Inflammatory macrophage (primary cell): ENCODE measurements at regions not wholly inside any gene's neighbourhood (a gene's known extent, or its start where the extent isn't known, plus 50 kb on each side); places are given as distances from the start of the nearest gene placed in this dataset.

Experiments
- DNase-seq, 2 donors: peaks; one replicate each; pipeline ENCODE4 v3.0.0-alpha.2; 2020 to 2022

DNA sequence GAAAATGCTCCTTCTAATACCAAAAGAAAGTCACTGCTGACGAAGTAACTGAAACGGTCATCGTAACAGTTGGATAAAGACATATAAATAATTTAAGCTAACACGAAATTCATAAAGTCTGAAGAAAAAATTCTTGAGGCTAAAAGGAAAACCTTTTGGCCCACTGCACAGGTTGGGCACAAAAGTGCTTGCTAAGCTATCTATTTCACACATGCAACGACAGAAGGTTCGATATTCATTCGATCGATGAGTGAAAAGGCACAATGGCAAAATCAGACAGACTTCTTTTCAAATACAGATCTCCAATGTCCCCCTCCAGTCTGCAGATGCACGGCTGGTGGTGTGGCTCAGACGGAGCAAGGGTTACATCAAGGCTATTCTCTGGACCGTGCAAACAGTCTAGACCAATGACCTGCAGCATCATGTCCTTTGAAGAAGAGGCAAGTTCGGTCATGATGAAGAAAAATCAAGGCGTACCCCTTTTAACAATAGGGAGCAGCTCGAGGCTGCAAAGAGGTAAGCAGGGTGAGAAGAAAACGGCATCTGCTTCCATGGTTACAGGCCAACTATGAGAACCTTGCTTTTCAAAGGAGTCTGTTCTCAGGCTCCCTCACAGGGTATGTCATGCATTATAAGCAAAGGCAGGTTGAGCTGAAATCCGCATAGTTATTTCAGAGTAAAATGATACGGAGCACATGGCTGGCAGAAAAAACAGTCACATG is 579.6 kb downstream of the USP25 start:
- no peak for DNase-seq

DNA sequence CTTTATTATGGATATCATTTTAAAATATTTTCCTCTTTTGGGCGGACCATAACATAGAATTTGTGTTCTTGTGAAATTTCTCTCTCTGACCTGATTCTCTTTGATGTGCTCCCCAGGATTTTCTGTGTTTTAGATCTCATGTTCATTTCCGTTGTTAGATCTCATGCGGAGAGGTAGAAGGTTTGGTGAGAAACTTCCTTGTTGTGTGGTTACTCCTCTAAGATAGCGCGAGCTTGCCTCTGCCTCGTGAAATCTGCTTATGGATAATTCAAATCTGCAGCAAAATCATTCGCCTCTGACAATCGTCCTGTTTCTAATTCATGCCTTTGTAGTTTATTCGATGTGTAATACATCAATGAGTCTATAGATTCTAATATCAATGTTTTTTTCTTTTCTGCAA is 580.4 kb downstream of the USP25 start:
- DNase-seq, result no peak

DNA sequence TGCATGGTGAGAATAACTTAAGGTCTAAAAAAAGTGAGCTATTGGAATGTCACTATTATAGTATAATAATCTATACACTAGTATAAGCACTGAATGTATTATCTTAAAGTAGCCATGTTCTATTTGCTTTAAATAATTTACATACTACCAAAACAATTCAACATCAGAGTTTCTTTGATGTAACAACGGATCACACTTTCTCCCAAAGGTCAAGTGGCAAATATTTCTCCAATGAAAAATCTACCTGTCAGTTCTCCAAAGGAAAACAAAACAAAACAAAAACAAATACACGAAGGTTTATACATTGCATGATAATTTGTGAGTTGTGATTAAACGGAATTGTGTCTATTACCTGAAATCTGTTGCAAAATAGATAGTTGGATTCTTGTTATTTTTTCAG is 581.4 kb downstream of the USP25 start:
- DNase-seq, result no peak

DNA sequence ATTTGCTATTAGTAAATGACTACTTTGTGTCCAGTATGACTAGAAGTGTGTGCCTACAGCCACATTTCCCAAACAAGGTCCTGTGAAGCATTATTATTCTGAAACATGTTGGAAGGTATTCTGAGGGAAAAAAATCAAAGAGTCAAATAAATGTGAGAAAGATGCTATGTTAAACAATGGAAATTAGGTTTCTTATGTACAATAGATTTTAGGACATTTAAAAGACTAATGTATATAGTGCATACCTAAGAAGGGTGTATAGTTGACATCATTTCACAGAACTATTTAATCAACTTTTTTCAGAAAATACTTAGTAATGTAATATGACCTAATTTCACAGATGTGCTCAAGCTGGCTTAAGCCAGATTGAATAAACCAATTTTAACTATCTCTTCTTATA is 582.5 kb downstream of the USP25 start:
- DNase-seq, result no peak

DNA sequence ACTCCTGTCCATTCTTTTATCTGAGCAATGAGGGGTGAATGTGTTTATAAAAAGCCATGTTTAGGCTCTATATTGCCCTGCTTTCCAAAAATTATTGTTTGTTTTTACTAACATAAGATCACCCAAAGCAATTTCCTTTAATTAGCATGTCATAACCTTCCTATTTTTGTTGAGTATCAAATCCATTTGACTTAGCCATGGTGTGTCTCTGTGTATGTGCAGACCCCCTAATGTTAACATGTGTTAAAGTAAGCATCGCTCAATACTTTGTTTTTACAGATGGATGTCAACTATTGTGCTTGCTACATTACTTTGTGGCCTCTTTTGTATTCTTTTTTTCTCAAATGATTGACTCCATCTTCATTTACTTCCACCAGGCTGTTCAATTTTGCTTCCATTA is 585.4 kb downstream of the USP25 start:
- no peak for DNase-seq

DNA sequence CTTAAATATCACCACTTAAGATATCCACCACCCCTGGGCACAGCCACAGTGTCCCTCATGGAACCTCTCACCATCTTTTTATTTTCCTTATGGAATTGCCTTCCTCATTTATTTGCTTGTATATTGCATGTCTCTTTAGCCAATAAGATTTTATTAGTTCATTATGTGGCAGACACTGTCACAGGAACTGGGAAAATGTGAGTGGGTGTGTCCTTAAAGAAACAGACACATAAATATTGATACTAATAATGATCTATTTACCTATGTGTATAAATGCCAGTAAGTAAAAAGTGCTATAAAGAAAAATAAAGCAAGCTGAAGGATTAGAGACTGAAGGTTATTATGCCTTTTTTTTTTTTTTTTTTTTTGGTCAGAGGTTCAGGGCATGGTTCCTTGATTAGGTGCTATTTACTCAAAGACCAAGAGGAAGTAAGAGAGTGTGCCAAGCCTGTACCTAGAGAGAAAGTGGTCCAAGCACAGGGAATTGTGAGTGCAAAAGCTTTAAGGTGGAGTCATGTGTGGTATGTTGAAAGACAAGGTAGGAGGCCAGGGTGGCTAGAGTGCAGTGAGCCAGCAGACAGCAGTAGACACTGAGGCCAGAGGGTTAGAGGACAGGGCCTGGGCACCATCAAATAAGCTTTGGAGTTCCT is 589.0 kb downstream of the USP25 start:
- DNase-seq, result no peak

DNA sequence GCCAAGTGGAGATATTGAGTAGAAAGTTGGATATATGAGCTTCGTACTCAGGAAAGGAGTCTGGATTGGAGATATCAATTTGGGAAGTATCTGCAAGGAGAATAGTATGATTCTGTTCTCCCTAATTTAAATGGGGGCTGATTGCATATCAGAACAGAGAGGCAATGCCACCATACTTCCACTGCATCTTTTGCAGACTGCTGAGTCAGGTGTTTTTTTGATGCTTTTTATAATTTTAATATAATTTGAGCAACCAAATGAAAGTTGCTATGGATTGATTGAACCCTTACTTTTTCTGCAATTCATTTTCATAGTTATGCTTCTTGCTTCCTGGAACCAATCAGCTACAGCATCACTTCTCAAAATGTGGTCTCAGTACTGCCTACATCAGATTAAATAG is 590.3 kb downstream of the USP25 start:
- DNase-seq, result no peak

DNA sequence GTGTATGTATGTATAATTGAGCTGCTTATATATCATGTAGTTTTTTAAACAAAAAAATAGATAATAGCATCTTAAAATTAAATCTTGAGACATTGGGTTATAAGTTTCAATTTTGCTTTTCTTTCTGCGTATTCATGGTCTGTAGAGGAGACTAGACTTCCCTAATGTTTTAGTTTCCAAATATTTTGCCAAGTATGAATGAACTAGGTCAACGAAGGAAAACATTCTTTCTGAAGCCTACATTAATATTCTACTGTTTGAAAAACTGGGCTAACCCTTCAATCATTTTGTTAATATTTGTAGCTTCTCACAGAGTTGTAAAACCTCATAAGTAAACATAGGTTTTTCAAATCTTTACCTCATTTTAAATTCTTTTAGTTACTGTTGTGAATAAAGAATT is 592.7 kb downstream of the USP25 start:
- no peak for DNase-seq

DNA sequence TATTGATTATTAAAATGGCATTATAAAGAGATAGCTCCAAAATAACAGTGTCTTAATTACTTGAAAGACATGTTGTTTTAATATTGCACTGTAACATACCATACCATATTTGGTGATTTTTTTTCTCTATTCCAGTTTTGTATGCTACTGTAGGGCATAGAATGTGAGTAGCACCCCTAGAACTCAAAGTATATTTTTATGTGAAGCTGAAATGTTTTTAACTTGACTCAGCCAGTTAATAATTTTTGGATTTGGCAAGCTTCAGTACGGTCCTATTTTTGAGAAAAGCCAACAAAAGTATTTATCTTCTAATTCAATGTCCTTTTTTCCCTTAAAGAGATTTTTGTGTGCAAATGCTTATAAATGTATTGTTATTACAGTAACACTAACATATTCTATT is 593.8 kb downstream of the USP25 start:
- DNase-seq, result no peak

DNA sequence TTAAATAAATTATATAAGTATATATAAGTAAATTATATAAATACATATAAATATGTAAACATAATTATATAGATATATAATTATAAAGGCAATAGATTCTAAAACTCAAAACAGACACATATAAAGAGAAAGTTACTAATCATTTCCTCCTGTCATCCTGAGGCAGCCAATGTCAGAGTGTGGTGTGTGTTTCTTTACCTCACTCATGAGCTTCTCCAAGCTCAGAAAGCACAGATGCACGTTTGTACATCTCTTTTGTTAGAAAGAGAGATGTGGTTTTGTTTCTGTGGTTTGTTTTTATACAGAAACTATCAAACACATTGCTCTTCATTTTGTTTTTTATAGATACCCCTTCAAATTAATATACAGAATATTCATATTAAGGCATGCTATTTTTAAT is 594.8 kb downstream of the USP25 start:
- no peak for DNase-seq

DNA sequence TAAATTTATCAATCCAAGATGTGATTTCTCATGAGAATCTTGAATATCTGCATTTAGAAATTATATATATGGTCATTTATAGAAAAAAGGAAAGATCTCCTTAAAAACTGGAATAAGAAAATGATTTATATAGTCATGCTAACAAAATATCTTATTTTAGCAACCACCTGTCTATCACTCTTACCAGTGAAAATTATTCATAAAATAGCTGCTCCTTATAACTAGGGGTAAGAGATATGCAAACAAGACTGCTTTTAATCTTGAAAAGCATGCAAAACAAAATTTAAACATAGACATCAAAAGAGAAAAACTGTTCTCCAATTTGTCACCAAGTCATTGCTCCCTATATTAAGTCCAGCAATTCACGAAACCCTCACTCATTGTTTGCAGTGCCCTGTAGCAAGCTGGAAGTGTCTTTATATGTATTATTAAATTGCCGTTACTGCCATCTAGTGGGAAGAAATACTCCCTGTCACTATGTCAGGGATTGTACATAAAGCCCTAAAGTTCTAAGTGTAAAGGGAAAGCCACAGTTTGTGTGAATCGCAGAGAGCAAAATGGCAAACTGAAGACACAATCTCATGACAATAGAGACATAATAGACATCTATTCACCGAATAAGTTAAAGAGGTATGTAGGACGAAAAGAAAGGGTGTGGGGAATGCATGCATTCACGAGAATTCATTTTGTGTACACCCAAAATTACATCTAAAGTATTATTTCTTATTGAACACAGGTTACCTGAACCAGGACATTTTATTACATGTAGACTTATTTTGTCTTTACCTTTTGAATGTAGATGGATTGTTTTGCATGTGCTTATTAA is 600.5 kb downstream of the USP25 start:
- DNase-seq, result peak; percentile 56 to 75

DNA sequence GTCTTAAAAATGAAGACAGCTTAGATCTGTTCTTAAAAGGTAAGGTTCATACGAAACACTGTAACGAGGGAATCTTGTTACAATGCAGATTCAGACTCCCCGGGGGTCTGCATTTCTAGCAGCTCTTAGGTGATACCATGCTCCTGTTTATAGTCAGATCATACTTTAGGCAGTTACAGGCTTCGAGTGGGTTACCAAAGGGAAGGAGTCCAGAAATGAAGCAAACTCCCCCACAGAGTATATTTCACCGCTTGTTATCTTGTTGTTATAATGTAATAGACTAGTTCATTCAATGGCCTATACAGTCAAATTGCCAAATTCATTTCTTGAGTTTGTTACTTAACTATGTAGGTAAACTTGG is 601.1 kb downstream of the USP25 start:
- DNase-seq, result no peak

DNA sequence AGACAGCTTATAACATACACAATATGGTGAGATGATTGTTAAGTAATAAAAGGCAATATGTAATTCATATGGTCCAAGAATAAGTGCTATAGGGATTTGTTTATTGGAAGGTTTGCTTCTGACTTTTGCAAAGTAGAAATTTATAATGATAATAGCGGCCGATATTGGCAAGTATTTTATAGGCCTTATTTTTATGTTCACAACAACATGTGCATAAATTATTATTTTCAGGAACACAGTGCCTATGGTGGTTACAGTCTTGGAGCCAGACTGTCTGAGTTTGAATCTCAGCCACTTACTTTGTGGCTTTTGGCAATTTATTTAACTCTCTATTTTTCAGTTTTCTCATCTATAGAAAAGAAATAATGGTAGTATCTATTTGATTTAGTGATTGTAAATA is 607.5 kb downstream of the USP25 start:
- DNase-seq, result no peak

DNA sequence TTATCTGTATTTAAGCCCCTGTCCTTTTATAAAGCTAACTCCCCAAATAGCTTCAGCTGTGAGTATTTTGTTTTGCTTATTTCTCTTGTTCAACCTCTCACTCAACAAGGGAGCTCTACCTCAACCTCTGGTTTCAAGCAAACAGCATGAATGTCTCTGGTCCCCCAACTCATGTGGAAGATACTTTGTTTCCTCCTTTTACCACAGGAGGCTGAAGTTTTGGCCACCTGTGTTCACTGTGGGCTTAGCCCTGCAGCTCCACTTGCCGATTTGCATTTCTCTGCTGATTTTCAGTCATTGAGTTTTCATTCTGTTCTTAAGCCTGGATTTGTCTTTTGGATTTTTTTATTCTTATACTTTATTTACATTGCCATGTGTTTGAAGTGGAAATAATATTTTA is 613.1 kb downstream of the USP25 start:
- no peak for DNase-seq

DNA sequence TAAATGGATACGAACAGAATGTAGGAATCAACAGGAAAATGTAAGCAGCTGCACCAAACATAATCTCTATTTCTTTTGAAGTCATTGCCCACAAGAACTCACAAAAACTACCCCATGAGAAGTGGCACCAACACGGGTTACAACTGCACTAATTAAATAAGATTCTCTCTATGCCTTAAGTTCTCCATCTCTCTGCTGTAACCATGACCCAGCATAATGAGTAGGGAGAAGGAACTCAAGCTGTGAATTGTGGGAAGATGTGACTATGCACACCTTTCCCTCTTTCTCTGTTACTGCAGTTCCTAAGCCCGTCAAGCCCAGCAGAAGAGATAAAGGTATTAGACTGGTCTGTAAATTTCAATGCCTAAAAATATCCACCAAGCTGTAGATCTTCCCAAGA is 614.0 kb downstream of the USP25 start:
- DNase-seq, result no peak

DNA sequence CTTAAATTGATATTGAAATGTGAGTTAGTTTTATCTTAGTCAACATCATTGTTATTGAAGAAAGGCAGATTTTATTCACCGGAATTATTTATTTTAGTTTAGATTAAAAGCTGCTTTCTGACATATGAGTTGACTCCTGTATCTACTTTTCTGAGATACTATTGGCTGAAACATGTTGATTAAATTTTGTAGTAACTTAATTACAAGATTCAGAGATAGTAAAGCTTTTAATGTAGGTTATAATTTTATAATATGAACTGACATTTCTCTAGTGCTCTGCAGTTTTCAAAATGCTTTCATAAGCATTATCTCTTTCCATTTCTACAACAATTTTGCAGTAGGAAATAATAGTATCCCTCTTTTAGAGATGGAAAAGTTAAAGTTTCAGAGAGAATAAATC is 616.0 kb downstream of the USP25 start:
- DNase-seq, result no peak

DNA sequence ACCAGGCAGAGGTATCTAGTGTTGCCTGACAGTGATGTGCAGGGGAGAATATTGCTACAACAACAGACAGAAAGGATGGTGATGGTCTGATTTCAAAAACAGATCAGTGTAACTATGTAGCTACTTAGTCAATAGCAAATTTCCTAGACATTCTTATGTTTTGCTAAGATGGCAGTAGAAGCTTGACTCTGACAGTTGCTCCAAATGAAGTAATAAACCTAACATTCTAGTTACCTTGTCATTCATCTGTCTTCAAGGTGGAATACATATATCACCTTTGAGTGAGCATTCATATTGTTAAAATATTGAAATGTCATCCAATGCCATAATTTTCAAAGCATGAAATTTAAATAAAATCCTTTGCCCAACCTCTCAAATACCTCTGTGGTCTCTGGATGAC is 617.4 kb downstream of the USP25 start:
- no peak for DNase-seq

DNA sequence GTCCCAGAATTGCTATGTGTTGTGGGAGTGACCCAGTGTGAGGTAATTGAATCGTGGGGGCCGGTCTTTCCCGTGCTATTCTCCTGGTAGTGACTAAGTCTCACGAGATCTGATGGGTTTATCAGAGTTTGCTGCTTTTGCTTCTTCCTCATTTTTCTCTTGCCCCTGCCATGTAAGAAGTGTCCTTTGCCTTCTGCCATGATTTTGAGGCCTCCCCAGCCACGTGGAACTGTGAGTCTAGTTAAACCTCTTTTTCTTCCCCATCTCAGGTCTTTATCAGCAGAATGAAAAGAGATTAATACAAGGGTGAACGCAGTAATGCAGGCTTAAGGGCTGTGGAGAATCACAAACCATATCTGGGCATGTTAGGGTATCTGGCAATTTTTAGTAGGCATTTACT is 624.0 kb downstream of the USP25 start:
- DNase-seq, result no peak

DNA sequence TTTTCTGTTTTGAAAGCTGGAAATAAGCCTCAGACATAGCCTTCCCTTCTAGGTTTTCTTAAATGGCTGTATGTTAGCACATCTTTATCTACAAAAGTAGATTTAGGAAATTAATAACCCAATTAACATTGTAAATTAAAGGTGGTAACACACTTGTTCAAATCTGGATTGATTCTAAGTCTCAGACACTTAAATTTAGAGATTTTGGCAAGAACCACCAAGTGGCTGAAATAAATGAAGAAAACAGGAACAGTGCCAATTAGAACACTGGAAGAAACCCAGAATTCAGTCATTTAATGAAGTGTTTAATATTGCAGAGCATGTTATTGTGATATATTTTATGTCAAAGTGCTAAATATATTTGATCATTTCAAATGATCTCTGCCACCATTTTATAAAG is 628.2 kb downstream of the USP25 start:
- DNase-seq, result no peak

DNA sequence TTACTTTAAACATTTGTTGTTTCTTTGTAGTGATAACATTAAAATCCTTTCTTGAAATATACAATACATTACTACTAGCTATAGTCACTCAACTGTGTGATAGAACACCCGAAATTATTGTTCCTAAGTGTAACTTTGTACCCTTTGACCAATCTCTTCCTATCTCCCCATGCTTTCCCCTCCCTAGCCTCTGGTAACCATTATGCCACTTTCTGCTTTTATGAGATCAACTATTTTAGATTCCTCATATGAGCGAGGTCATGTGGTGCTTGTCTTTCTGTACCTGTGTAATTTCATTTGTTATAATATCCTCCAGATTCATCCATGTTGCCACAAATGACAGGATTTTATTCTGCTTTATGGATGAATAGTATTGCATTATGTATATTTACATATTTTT is 629.0 kb downstream of the USP25 start:
- DNase-seq, result no peak

DNA sequence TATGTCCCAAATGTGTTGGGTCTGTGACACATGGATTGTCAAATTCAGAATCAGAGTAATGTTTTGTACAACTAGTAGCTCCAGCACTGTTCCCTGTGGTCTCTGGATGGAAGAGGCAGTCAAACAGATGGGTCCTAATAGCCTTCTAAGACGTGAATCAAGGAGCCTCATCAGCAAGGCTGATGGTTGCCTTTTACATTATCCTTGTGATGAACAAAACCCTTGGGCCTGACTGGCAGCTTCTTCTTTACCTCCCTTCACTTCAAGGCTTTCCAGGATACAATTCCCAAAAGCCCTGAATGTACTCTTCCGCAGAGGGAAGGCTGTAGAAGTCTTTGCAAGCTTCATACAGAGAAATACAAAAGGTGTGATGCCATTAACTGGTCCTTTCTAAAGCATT is 633.3 kb downstream of the USP25 start:
- no peak for DNase-seq

DNA sequence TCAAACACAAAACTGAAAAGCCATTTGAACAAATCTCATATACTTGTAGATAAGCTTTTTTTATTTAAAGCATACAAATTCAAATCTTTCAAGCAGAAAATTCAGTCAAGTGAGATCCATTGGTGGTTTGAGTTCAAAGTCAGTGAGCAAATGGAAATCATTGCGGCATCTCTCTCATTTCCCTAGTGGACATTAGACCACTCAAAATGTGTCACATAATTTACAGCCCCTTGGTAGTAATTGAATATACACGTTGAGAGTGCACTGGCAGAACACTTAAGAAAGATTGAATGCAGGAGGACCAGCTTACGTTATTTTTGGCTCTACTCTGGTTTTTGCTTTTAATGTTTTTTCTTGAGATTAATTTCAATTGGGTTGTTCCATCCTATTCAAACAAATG is 633.7 kb downstream of the USP25 start:
- no peak for DNase-seq

DNA sequence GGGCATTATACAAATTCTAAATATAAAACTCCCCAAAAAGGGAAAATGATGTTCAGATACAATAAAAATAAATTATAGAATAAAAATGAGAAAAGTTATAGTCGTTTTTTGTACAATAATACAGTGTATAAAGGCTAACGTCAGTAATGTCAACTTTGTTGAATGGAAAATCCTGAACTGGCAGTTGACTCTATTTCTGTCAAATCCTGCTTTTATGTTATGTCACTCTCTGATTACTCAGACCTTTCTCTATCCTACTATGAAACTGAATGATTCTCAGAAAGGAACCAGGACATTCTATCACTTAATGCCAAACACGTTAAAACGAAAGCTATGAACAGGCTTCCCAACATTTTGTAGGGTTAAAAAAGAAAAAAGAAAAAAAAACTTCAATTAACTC is 636.4 kb downstream of the USP25 start:
- no peak for DNase-seq

DNA sequence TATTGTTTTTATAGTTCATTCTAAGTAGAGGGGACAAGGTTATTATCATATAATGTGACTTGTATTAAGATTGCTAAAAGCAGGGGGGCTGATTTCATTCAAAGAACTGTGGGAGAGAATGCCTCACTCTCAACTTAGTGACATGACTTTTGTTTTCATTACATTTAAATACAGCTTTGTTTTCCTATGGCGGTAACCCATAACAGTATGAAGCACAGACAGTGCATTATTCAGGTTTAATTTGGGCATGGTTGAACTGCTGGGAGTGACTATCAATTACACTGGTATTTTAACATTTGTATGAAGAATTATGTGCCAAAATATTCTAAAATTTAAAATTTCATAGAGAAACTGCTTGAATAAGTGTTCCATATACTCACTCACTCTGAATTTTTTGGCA is 637.3 kb downstream of the USP25 start:
- DNase-seq, result no peak
